K562 (cell line): ENCODE measurements at regions not wholly inside any gene's neighbourhood (a gene's known extent, or its start where the extent isn't known, plus 50 kb on each side); places are given as distances from the start of the nearest gene placed in this dataset.

Experiments
- ATAC-seq: fragments of 200-7000 bp; cut with Tn5 transposase; 3 replicates; pipeline ENCODE4 v1.9.1; 2020; ENCODE audit warnings: moderate library complexity
- BruUV-seq: library from RNA; stranded (reverse); fragments of 400-500 nt; replicated peaks from 2 replicates; lab custom pipeline; 2021; lab: Mats Ljungman, UMichigan
- CTCF ChIA-PET: fragments of 300-600 bp; formaldehyde crosslinking; extraction: SDS; loops from one replicate; lab custom pipeline; 2021; ENCODE audit warnings: low intra/inter-chr PET ratio; lab: Yijun Ruan, JAX
- POLR2A ChIA-PET: fragments of 300-600, 350-650 bp; sonication (Branson Sonifier 250); formaldehyde crosslinking; extraction: SDS; loops from one replicate; lab custom pipeline; 2021; ENCODE audit warnings: antibody characterized with exemption, inconsistent platforms; lab: Yijun Ruan, JAX
- DNase-seq, 4 experiments: peaks; one replicate each; pipeline versions ENCODE4 v3.0.0 to v3.0.0-alpha.2; 2011 to 2018; ENCODE audit warnings: low spot score in 3 of 4, mixed read lengths in 3 of 4; ENCODE audit errors: extremely low read depth in 1 of 4
- FAIRE-seq: peaks from 2 replicates; lab custom pipeline; 2011; peaks lifted over from hg19 to GRCh38; lab: Jason Lieb, UNC
- H2AFZ ChIP-seq: 2 replicates; pipeline ENCODE4 v1.6.0; 2011; ENCODE audit warnings: low read depth, low read length, control low read depth, inconsistent platforms
- H3K27ac ChIP-seq: fragments of 200-600 bp; 3 replicates; pipeline ENCODE4 v1.8.0; 2011; ENCODE audit warnings: low read depth, mild to moderate bottlenecking, control low read depth, inconsistent platforms, low read length, moderate library complexity, mixed read lengths; ENCODE audit errors: extremely low read depth
- H3K27me3 ChIP-seq, 2 experiments: fragments of 300-600 bp in 1 of 2; 2 replicates in 1 of 2; 3 replicates in 1 of 2; pipeline versions ENCODE4 v1.6.0 to v1.8.0; 2011; ENCODE audit warnings: inconsistent platforms in 2 of 2, low read length in 2 of 2, mild to moderate bottlenecking in 1 of 2, mixed read lengths in 1 of 2, moderate library complexity in 1 of 2; ENCODE audit not compliant: control insufficient read depth in 2 of 2, insufficient read depth in 2 of 2
- H3K36me3 ChIP-seq: fragments of 300-600 bp; 3 replicates; pipeline ENCODE4 v1.8.0; 2011; ENCODE audit warnings: mild to moderate bottlenecking, low read length, inconsistent platforms; ENCODE audit not compliant: control insufficient read depth, insufficient read depth
- H3K4me1 ChIP-seq, 2 experiments: fragments of 200-600 bp in 1 of 2; replicated peaks in 1 of 2; 2 replicates in 1 of 2; 3 replicates in 1 of 2; pipeline versions ENCODE4 v1.5.1 to v1.8.0; 2011; ENCODE audit warnings: inconsistent platforms in 2 of 2, low read length in 2 of 2, mild to moderate bottlenecking in 1 of 2, mixed read lengths in 1 of 2, moderate library complexity in 1 of 2; ENCODE audit not compliant: control insufficient read depth in 2 of 2, insufficient read depth in 2 of 2
- H3K4me2 ChIP-seq: 2 replicates; pipeline ENCODE4 v1.6.1; 2011; ENCODE audit warnings: low read length, control low read depth, inconsistent platforms, mixed read lengths; ENCODE audit not compliant: insufficient read depth
- H3K4me3 ChIP-seq: fragments of 200-600 bp; sonication (generic), shearing (Covaris generic); 2 replicates; pipeline ENCODE4 v1.5.1; 2016; ENCODE audit warnings: control low read depth, inconsistent platforms
- H3K79me2 ChIP-seq: fragments of 200-600 bp; 3 replicates; pipeline ENCODE4 v1.8.0; 2011; ENCODE audit warnings: low read length, inconsistent platforms; ENCODE audit not compliant: control insufficient read depth, insufficient read depth
- H3K9ac ChIP-seq, 2 experiments: 2 replicates each; pipeline versions ENCODE4 v1.6.0 to v1.6.1; 2011; ENCODE audit warnings: low read depth in 2 of 2, low read length in 2 of 2, control low read depth in 1 of 2, inconsistent platforms in 1 of 2, mild to moderate bottlenecking in 1 of 2, mixed read lengths in 1 of 2; ENCODE audit not compliant: insufficient read depth in 1 of 2
- H3K9me1 ChIP-seq: one replicate; pipeline ENCODE4 v1.6.0; 2011; ENCODE audit warnings: inconsistent platforms, mild to moderate bottlenecking, low read length, moderate library complexity; ENCODE audit not compliant: control insufficient read depth, insufficient read depth
- H3K9me3 ChIP-seq: replicated peaks from 2 replicates; pipeline ENCODE4 v1.5.1; 2011; ENCODE audit warnings: low read depth, low read length, inconsistent platforms; ENCODE audit not compliant: control insufficient read depth, insufficient read depth
- H4K20me1 ChIP-seq: replicated peaks from 2 replicates; pipeline ENCODE4 v1.6.1; 2011; ENCODE audit warnings: low read length, inconsistent platforms, mixed read lengths; ENCODE audit not compliant: control insufficient read depth, insufficient read depth
- BCLAF1 ChIP-seq, 2 experiments: fragments of 450-650 bp in 1 of 2; IDR thresholded peaks; 2 replicates each; pipeline ENCODE4 v1.6.1; 2011 to 2017; ENCODE audit warnings: low read depth in 2 of 2, antibody characterized with exemption in 1 of 2, borderline replicate concordance in 1 of 2, low read length in 1 of 2, mild to moderate bottlenecking in 1 of 2, mixed read lengths in 1 of 2; ENCODE audit not compliant: control insufficient read depth in 1 of 2
- CHD4 ChIP-seq: fragments of 200-600 bp; sonication (generic); IDR thresholded peaks from 3 replicates; pipeline ENCODE4 v1.6.1; 2012; ENCODE audit warnings: low read depth, mild to moderate bottlenecking, mixed read lengths, low read length, inconsistent platforms; ENCODE audit not compliant: insufficient read depth, insufficient replicate concordance, poor library complexity, severe bottlenecking
- LARP7 ChIP-seq: fragments of 450-650 bp; IDR thresholded peaks from 2 replicates; pipeline ENCODE4 v1.6.1; 2016
- LCOR ChIP-seq: sonication (generic); formaldehyde crosslinking; IDR thresholded peaks from 2 replicates; pipeline ENCODE4 v1.8.0; 2022; ENCODE audit warnings: mild to moderate bottlenecking, missing genetic modification reagents
- NFATC3 ChIP-seq: fragments of 450-650 bp; IDR thresholded peaks from 2 replicates; pipeline ENCODE4 v1.6.1; 2017; ENCODE audit warnings: mild to moderate bottlenecking
- NR4A1 ChIP-seq, 2 experiments: fragments of 250-450 bp in 1 of 2; fragments of 450-650 bp in 1 of 2; sonication (Bioruptor Pico) in 1 of 2; IDR thresholded peaks; 2 replicates each; pipeline versions ENCODE4 v1.4.0 to v1.6.1; 2016 to 2020; ENCODE audit warnings: mild to moderate bottlenecking in 2 of 2, missing compliant biosample characterization in 1 of 2, missing genetic modification characterization in 1 of 2, moderate library complexity in 1 of 2
- TAF15 ChIP-seq: fragments of 200-400 bp; formaldehyde crosslinking; IDR thresholded peaks from 2 replicates; pipeline ENCODE4 v1.6.1; 2017; ENCODE audit warnings: mild to moderate bottlenecking, low read depth, low read length, moderate library complexity
- TBL1XR1 ChIP-seq, 2 experiments: IDR thresholded peaks; 2 replicates each; pipeline ENCODE4 v1.6.1; 2012; ENCODE audit warnings: improper control_type of control experiment in 2 of 2, low read length in 2 of 2, mild to moderate bottlenecking in 1 of 2
- TEAD4 ChIP-seq, 2 experiments: sonication (generic) in 1 of 2; formaldehyde crosslinking in 1 of 2; IDR thresholded peaks; 2 replicates each; pipeline versions ENCODE4 v1.6.1 to v1.8.0; 2012 to 2022; ENCODE audit warnings: borderline replicate concordance in 1 of 2, inconsistent platforms in 1 of 2, low read length in 1 of 2, mild to moderate bottlenecking in 1 of 2, missing genetic modification reagents in 1 of 2
- TFAP4 ChIP-seq: sonication (generic); formaldehyde crosslinking; IDR thresholded peaks from 2 replicates; pipeline ENCODE4 v1.8.0; 2022; ENCODE audit warnings: missing genetic modification reagents, mild to moderate bottlenecking, moderate library complexity, borderline replicate concordance
- ZEB2 ChIP-seq: fragments of 450-650 bp; IDR thresholded peaks from 2 replicates; pipeline ENCODE4 v1.6.1; 2016
- ZNF24 ChIP-seq: fragments of 450-650 bp; IDR thresholded peaks from 2 replicates; pipeline ENCODE4 v1.6.1; 2016
- ZNF354B ChIP-seq: fragments of 250-450 bp; sonication (Bioruptor Pico); IDR thresholded peaks from 2 replicates; pipeline ENCODE4 v1.4.0; 2020
- ZNF696 ChIP-seq: fragments of 250-450 bp; sonication (Bioruptor Pico); conservative IDR thresholded peaks from 2 replicates; pipeline ENCODE4 v1.4.0; 2020; ENCODE audit warnings: mild to moderate bottlenecking, moderate library complexity
- ZNF707 ChIP-seq: fragments of 250-450 bp; sonication (Bioruptor Pico); conservative IDR thresholded peaks from 2 replicates; pipeline ENCODE4 v1.8.0; 2022; ENCODE audit warnings: inconsistent platforms, mild to moderate bottlenecking, moderate library complexity
- WGBS: fragments of 100-300 bp; shearing (Covaris generic); methylation state at CpG from one replicate; pipeline ENCODE4 v1.1.6; 2016; ENCODE audit warnings: low coverage, mixed read lengths; ENCODE audit not compliant: insufficient coverage; ENCODE audit errors: missing lambda C conversion rate; 5-methylcytosine and 5-hydroxymethylcytosine counted together
- in situ Hi-C: fragments of 300-500 bp; cut with MboI; formaldehyde crosslinking; loops from 4 replicates; pipeline ENCODE4 v1.15.0; 2018; ENCODE audit warnings: inconsistent platforms, mixed read lengths
- intact Hi-C: fragments of 100-400 bp; cut with micrococcal nuclease; formaldehyde crosslinking; loops from 2 replicates; pipeline ENCODE4 v1.14.2; 2022
- TF ChIP-seq, protein P1 (sequence below): fragments of 450-650 bp; formaldehyde crosslinking; IDR thresholded peaks from 2 replicates; pipeline ENCODE4 v1.4.0; 2020; ENCODE audit warnings: mild to moderate bottlenecking, moderate library complexity
- TF ChIP-seq, protein P2 (sequence below): sonication (generic); formaldehyde crosslinking; IDR thresholded peaks from 2 replicates; pipeline ENCODE4 v1.9.0; 2022; ENCODE audit warnings: mild to moderate bottlenecking, missing genetic modification reagents

- ChIA-PET POLR2A (no interaction called here), CTCF (no interaction called here)
- no peaks in the 10 kb centered on the region for H3K9me1 ChIP-seq
- DNase-seq (no peak), ATAC-seq (no peak), FAIRE-seq (no peak)
- H3K4me1 ChIP-seq = no peaks in the 10 kb centered on the region
- no peak overlapping the region for H2AFZ ChIP-seq
- H3K79me2 ChIP-seq = no peaks in the 10 kb centered on the region
- no peak overlapping the region for H3K4me3 ChIP-seq
- H3K27ac ChIP-seq = no peak overlapping the region
- 2% methylated on average over 2 of the region's 2 CpGs for WGBS
- intact Hi-C loops = no loop called here
- no peaks in the 10 kb centered on the region for H4K20me1 ChIP-seq
- H3K9me3 ChIP-seq = no peaks in the 10 kb centered on the region; the same call in none of the 2 replicates
- no peak overlapping the region for H3K9ac ChIP-seq
- no peak overlapping the region for H3K4me2 ChIP-seq
- H3K36me3 ChIP-seq = no peaks in the 10 kb centered on the region
- in situ Hi-C loops = no loop called here
- BruUV-seq = no TSS peak
- H3K27me3 ChIP-seq = no peaks in the 10 kb centered on the region
- TF ChIP-seq ZNF354B (CRISPR knock-in tag) = no peak
- TF ChIP-seq ZEB2 = no peak
- TF ChIP-seq, protein P1, sequence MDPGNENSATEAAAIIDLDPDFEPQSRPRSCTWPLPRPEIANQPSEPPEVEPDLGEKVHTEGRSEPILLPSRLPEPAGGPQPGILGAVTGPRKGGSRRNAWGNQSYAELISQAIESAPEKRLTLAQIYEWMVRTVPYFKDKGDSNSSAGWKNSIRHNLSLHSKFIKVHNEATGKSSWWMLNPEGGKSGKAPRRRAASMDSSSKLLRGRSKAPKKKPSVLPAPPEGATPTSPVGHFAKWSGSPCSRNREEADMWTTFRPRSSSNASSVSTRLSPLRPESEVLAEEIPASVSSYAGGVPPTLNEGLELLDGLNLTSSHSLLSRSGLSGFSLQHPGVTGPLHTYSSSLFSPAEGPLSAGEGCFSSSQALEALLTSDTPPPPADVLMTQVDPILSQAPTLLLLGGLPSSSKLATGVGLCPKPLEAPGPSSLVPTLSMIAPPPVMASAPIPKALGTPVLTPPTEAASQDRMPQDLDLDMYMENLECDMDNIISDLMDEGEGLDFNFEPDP = no peak
- TF ChIP-seq LCOR (CRISPR knock-in tag) = no peak
- TF ChIP-seq TBL1XR1 (IDR thresholded peaks at IDR 0.05; ENCODE audit: low read length in 2 of 2) = no peak
- TF ChIP-seq ZNF696 = no peak
- no peak for TF ChIP-seq BCLAF1 (IDR thresholded peaks at IDR 0.05; ENCODE audit: borderline replicate concordance in 1 of 2, control insufficient read depth in 1 of 2, low read depth in 2 of 2, low read length in 1 of 2)
- no peak for TF ChIP-seq ZNF24
- no peak for TF ChIP-seq TEAD4 (IDR thresholded peaks at IDR 0.05; ENCODE audit: low read length)
- no peak for TF ChIP-seq TEAD4 (CRISPR knock-in tag; IDR thresholded peaks at IDR 0.05; ENCODE audit: borderline replicate concordance)
- TF ChIP-seq TAF15 = no peak
- no peak for TF ChIP-seq CHD4
- TF ChIP-seq TFAP4 (CRISPR knock-in tag) = no peak
- no peak for TF ChIP-seq ZNF707
- no peak for TF ChIP-seq NR4A1 (CRISPR knock-in tag; IDR thresholded peaks at IDR 0.05)
- no peak for TF ChIP-seq NR4A1 (tag; IDR thresholded peaks at IDR 0.05)
- TF ChIP-seq, protein P2, sequence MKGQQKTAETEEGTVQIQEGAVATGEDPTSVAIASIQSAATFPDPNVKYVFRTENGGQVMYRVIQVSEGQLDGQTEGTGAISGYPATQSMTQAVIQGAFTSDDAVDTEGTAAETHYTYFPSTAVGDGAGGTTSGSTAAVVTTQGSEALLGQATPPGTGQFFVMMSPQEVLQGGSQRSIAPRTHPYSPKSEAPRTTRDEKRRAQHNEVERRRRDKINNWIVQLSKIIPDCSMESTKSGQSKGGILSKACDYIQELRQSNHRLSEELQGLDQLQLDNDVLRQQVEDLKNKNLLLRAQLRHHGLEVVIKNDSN (CRISPR knock-in tag) = no peak
- TF ChIP-seq LARP7 = no peak
- TF ChIP-seq NFATC3 = no peak
Observed at GRCh38 chr5:40309851-40310250, 369.9 kb upstream of the PTGER4 start.
